Osteoblast (primary cell): ENCODE measurements at regions not wholly inside any gene's neighbourhood (a gene's known extent, or its start where the extent isn't known, plus 50 kb on each side); places are given as distances from the start of the nearest gene placed in this dataset.

Source experiments
- DNase-seq: peaks from one replicate; pipeline ENCODE4 v3.0.0; 2011; ENCODE audit warnings: low spot score, mixed read lengths; ENCODE audit not compliant: insufficient read length; ENCODE audit errors: missing footprints
- H2AFZ ChIP-seq: 2 replicates; pipeline ENCODE4 v1.6.0; 2011; ENCODE audit warnings: mild to moderate bottlenecking, low read length
- H3K27ac ChIP-seq: 2 replicates; pipeline ENCODE4 v1.5.1; 2011; ENCODE audit warnings: mild to moderate bottlenecking, low read depth, low read length, moderate library complexity
- H3K27me3 ChIP-seq: 2 replicates; pipeline ENCODE4 v1.6.0; 2012; ENCODE audit warnings: mild to moderate bottlenecking, control low read depth, inconsistent platforms, low read length, moderate library complexity; ENCODE audit not compliant: insufficient read depth
- H3K36me3 ChIP-seq: 2 replicates; pipeline ENCODE4 v1.5.1; 2011; ENCODE audit warnings: mild to moderate bottlenecking, low read length, control low read depth, moderate library complexity; ENCODE audit not compliant: insufficient read depth
- H3K4me1 ChIP-seq: 2 replicates; pipeline ENCODE4 v1.5.1; 2011; ENCODE audit warnings: mild to moderate bottlenecking, low read length, control low read depth, moderate library complexity; ENCODE audit not compliant: insufficient read depth
- H3K4me2 ChIP-seq: 2 replicates; pipeline ENCODE4 v1.6.0; 2011; ENCODE audit warnings: mild to moderate bottlenecking, low read length; ENCODE audit not compliant: insufficient read depth
- H3K4me3 ChIP-seq: fragments of 200-600 bp; sonication (generic); 3 replicates; pipeline ENCODE4 v1.5.1; 2012; ENCODE audit warnings: mild to moderate bottlenecking, low read length, inconsistent platforms; ENCODE audit not compliant: insufficient read depth
- H3K79me2 ChIP-seq: 2 replicates; pipeline ENCODE4 v1.6.0; 2012; ENCODE audit warnings: mild to moderate bottlenecking, low read length, control low read depth, inconsistent platforms; ENCODE audit not compliant: insufficient read depth
- H3K9me3 ChIP-seq: 2 replicates; pipeline ENCODE4 v1.5.1; 2011; ENCODE audit warnings: low read depth, low read length, control low read depth
- H4K20me1 ChIP-seq: 2 replicates; pipeline ENCODE4 v1.6.0; 2012; ENCODE audit warnings: mild to moderate bottlenecking, low read length, control low read depth; ENCODE audit not compliant: insufficient read depth
- TF ChIP-seq, protein P1 (sequence below): IDR thresholded peaks from 2 replicates; pipeline ENCODE4 v1.5.1; 2011; ENCODE audit warnings: mild to moderate bottlenecking, low read depth, low read length, moderate library complexity; ENCODE audit errors: extremely low read depth

GRCh38 chr5:39558541-39558940 lies 133.8 kb upstream of the DAB2 start:
- no peaks in the 10 kb centered on the region for H3K4me1 ChIP-seq
- no peaks in the 10 kb centered on the region for H3K36me3 ChIP-seq
- no peaks in the 10 kb centered on the region for H4K20me1 ChIP-seq
- H2AFZ ChIP-seq, result no peak overlapping the region
- H3K4me2 ChIP-seq, result no peak overlapping the region
- TF ChIP-seq, protein P1, sequence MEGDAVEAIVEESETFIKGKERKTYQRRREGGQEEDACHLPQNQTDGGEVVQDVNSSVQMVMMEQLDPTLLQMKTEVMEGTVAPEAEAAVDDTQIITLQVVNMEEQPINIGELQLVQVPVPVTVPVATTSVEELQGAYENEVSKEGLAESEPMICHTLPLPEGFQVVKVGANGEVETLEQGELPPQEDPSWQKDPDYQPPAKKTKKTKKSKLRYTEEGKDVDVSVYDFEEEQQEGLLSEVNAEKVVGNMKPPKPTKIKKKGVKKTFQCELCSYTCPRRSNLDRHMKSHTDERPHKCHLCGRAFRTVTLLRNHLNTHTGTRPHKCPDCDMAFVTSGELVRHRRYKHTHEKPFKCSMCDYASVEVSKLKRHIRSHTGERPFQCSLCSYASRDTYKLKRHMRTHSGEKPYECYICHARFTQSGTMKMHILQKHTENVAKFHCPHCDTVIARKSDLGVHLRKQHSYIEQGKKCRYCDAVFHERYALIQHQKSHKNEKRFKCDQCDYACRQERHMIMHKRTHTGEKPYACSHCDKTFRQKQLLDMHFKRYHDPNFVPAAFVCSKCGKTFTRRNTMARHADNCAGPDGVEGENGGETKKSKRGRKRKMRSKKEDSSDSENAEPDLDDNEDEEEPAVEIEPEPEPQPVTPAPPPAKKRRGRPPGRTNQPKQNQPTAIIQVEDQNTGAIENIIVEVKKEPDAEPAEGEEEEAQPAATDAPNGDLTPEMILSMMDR, result no peak
- no peak for DNase-seq
- H3K9me3 ChIP-seq, result no peaks in the 10 kb centered on the region
- no peaks in the 10 kb centered on the region for H3K79me2 ChIP-seq
- peaks cover 5% of the 10 kb centered on the region for H3K27me3 ChIP-seq
- no peak overlapping the region for H3K4me3 ChIP-seq
- H3K27ac ChIP-seq, result no peak overlapping the region

DNA sequence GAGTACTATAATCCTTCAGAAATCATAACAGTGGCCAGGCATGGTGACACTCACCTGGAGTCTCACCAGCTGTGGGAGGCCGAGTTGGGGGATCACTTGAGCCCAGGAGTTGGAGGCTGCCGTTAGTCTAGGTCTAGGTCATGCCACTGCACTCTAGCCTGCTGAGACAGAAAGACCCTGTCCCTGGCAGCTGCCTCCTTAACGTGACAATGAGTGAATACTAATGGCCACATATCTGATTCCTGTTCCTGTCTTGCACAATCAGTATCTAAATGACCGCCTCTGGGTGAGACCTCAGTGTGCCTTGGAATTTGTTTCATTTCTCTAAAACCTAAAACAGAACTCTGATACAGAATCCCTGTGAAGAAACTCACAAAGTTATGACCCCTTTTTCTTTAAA lies 131.0 kb upstream of the DAB2 start:
- Histone ChIP-seq H3K4me3 (no peak overlapping the region), H2AFZ (peak overlapping the region; percentile 46), H4K20me1 (no peaks in the 10 kb centered on the region), H3K4me2 (no peak overlapping the region), H3K79me2 (no peaks in the 10 kb centered on the region), H3K9me3 (no peaks in the 10 kb centered on the region), H3K4me1 (no peaks in the 10 kb centered on the region), H3K27me3 (peaks cover 5% of the 10 kb centered on the region), H3K27ac (no peak overlapping the region), H3K36me3 (no peaks in the 10 kb centered on the region)
- TF ChIP-seq, protein P1, result no peak
- no peak for DNase-seq

DNA sequence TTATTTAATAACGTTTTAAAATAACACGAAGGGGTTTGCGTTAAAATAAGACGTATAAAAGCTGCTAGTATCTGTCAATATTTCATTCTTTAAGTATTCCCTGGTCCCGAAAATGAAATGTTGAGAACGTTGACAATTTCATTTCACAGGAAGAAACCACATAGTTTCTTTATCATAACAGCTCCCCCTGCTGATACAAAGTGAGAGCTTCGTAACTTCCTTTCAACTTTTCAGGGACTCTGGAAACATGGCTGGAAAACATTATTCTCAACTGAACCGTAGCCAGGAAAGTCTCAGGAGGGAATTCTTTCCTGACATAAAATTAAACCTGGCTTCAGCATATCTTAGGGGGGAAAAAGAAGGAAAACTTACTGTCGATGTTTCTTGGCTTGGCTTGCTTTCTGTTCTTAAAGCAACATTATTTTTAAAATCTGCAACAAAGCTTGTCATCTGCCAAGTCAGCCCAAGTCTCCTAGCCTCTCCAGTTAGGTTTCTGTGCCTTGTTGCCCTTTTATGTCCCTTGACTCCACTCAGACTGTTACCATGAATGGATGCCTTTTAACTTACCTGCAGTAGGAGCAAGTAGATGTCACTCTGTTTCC lies 122.9 kb upstream of the DAB2 start:
- no peaks in the 10 kb centered on the region for H3K27me3 ChIP-seq
- no peaks in the 10 kb centered on the region for H4K20me1 ChIP-seq
- DNase-seq, result peak; percentile 44
- H2AFZ ChIP-seq, result peak overlapping the region; percentile 33
- H3K4me3 ChIP-seq, result no peak overlapping the region
- no peaks in the 10 kb centered on the region for H3K9me3 ChIP-seq
- H3K36me3 ChIP-seq, result no peaks in the 10 kb centered on the region
- H3K4me1 ChIP-seq, result peaks cover 20% of the 10 kb centered on the region
- peak overlapping the region; percentile 59 for H3K4me2 ChIP-seq
- peak overlapping the region; percentile 49 for H3K27ac ChIP-seq
- H3K79me2 ChIP-seq, result peaks cover 6% of the 10 kb centered on the region
- TF ChIP-seq, protein P1, result peak; percentile 77

GRCh38 chr5:39544941-39545340 lies 120.2 kb upstream of the DAB2 start:
- no peaks in the 10 kb centered on the region for H3K27me3 ChIP-seq
- H3K27ac ChIP-seq, result no peak overlapping the region
- H3K4me3 ChIP-seq, result no peak overlapping the region
- TF ChIP-seq, protein P1, result no peak
- H2AFZ ChIP-seq, result peak overlapping the region; percentile 11
- H4K20me1 ChIP-seq, result no peaks in the 10 kb centered on the region
- peaks cover 20% of the 10 kb centered on the region for H3K4me1 ChIP-seq
- DNase-seq, result peak; percentile 3
- no peaks in the 10 kb centered on the region for H3K36me3 ChIP-seq
- peaks cover 6% of the 10 kb centered on the region for H3K79me2 ChIP-seq
- H3K9me3 ChIP-seq, result no peaks in the 10 kb centered on the region
- no peak overlapping the region for H3K4me2 ChIP-seq
